CD4-positive, alpha-beta memory T cell (primary cell): ENCODE measurements at regions not wholly inside any gene's neighbourhood (a gene's known extent, or its start where the extent isn't known, plus 50 kb on each side); places are given as distances from the start of the nearest gene placed in this dataset.

ENCODE experiments used
- CTCF ChIA-PET: fragments of 350-600 bp; sonication (Branson Sonifier 250); formaldehyde crosslinking; loops from one replicate; lab custom pipeline; 2021; ENCODE audit warnings: inconsistent platforms; ENCODE audit not compliant: partially characterized antibody; lab: Charles Lee
- POLR2A ChIA-PET: fragments of 350-600 bp; sonication (Branson Sonifier 250); formaldehyde crosslinking; loops from one replicate; lab custom pipeline; 2021; ENCODE audit not compliant: partially characterized antibody; lab: Charles Lee
- DNase-seq, 5 donors: peaks; one replicate each; pipeline versions ENCODE4 v3.0.0 to v3.0.0-alpha.2; 2020 to 2022; ENCODE audit warnings: mixed read lengths in 1 of 5
- H3K27ac ChIP-seq: one replicate; pipeline ENCODE4 v1.7.0; 2013; ENCODE audit warnings: low read depth, low read length
- H3K27me3 ChIP-seq: 2 replicates; pipeline ENCODE4 v1.7.0; 2013; ENCODE audit warnings: mild to moderate bottlenecking, low read length, moderate library complexity; ENCODE audit not compliant: insufficient read depth
- H3K36me3 ChIP-seq: 2 replicates; pipeline ENCODE4 v1.7.0; 2013; ENCODE audit warnings: mild to moderate bottlenecking, low read length, moderate library complexity; ENCODE audit not compliant: insufficient read depth
- H3K4me1 ChIP-seq: 2 replicates; pipeline ENCODE4 v1.7.0; 2013; ENCODE audit warnings: mild to moderate bottlenecking, low read length, moderate library complexity; ENCODE audit not compliant: insufficient read depth
- H3K4me3 ChIP-seq, 2 donors: one replicate each; pipeline ENCODE4 v1.7.0; 2013; ENCODE audit warnings: low read length in 2 of 2, mild to moderate bottlenecking in 1 of 2
- H3K9me3 ChIP-seq, 2 donors: one replicate each; pipeline ENCODE4 v1.7.0; 2013; ENCODE audit warnings: low read length in 2 of 2, control low read depth in 1 of 2; ENCODE audit not compliant: control insufficient read depth in 1 of 2
- H3K27ac Mint-ChIP-seq, 7 donors: one replicate each; pipeline ENCODE4 v1.8.0; 2020 to 2021; ENCODE audit warnings: mixed read lengths in 7 of 7, mild to moderate bottlenecking in 6 of 7, inconsistent platforms in 3 of 7, moderate library complexity in 3 of 7
- H3K27me3 Mint-ChIP-seq, 2 donors: one replicate each; pipeline ENCODE4 v1.8.0; 2020 to 2021; ENCODE audit warnings: mixed read lengths in 2 of 2
- H3K36me3 Mint-ChIP-seq, 2 donors: one replicate each; pipeline ENCODE4 v1.8.0; 2020 to 2021; ENCODE audit warnings: mixed read lengths in 2 of 2, inconsistent platforms in 1 of 2, mild to moderate bottlenecking in 1 of 2
- H3K4me1 Mint-ChIP-seq, 4 donors: one replicate each; pipeline ENCODE4 v1.8.0; 2020 to 2021; ENCODE audit warnings: mixed read lengths in 4 of 4, mild to moderate bottlenecking in 1 of 4
- H3K4me3 Mint-ChIP-seq, 8 donors: one replicate each; pipeline ENCODE4 v1.8.0; 2020 to 2021; ENCODE audit warnings: mixed read lengths in 8 of 8, mild to moderate bottlenecking in 7 of 8, moderate library complexity in 6 of 8, inconsistent platforms in 3 of 8
- H3K9me3 Mint-ChIP-seq, 8 donors: one replicate each; pipeline ENCODE4 v1.8.0; 2020 to 2021; ENCODE audit warnings: mixed read lengths in 8 of 8, mild to moderate bottlenecking in 5 of 8, inconsistent platforms in 3 of 8, moderate library complexity in 1 of 8
- intact Hi-C: fragments of 100-400 bp; cut with micrococcal nuclease; formaldehyde crosslinking; loops from one replicate; pipeline ENCODE4 v1.15.1; 2023

DNA sequence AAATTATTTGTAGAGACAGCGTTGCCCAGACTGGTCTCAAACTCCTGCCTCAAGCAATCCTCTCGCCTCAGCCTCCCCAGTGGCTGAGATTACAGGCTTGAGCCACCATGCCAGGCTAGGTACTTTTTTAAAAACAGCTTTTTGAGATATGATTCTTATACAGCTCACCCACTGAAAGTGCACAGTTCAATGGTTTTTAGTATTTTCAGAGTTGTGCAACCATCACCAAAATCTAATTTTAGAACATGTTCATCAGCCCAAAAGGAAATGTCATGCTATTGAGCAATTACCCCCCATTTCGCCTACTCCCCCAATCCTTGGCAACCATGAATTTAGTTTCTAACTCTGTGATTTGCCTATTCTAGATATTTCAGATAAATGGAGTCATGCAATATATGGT lies 73.7 kb downstream of the EVX1 start:
- Mint-ChIP-seq H3K36me3 (no peaks in the 10 kb centered on the region), H3K4me1 (no peaks in the 10 kb centered on the region), H3K9me3 (peaks cover 0 to 13% (median 7%) of the 10 kb centered on the region in 8 donors), H3K4me3 (no peak overlapping the region), H3K27me3 (peaks cover 4 to 11% of the 10 kb centered on the region in 2 donors), H3K27ac (no peak overlapping the region)
- Histone ChIP-seq H3K4me1 (no peaks in the 10 kb centered on the region), H3K27me3 (no peaks in the 10 kb centered on the region), H3K4me3 (no peak overlapping the region), H3K36me3 (no peaks in the 10 kb centered on the region), H3K9me3 (no peaks in the 10 kb centered on the region), H3K27ac (no peak overlapping the region)
- intact Hi-C loops, result no loop called here
- ChIA-PET POLR2A (no interaction called here), CTCF (no interaction called here)
- no peak for DNase-seq

DNA sequence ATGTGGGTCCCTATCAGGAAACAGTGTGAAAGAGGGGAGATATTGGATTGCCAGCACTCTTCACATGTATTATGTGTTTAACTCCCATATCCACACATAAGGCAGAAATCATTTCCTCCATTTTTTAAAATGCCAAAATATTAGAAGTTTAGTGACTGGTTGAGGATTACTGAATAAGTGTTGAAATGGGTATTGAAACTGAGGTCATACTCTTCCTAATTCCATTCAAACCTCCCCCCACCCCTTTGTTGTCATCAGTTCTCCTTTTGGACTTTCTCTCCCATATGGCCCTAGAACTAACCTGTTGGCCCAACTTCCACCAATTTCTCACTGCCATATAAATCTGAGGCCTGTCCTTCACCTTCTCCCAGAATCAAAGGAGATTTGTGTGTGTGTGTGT lies 81.6 kb downstream of the EVX1 start:
- Histone ChIP-seq H3K9me3 (no peaks in the 10 kb centered on the region), H3K27ac (no peak overlapping the region), H3K4me3 (no peak overlapping the region), H3K27me3 (no peaks in the 10 kb centered on the region), H3K36me3 (no peaks in the 10 kb centered on the region), H3K4me1 (no peaks in the 10 kb centered on the region)
- Mint-ChIP-seq H3K9me3 (peaks cover 0 to 7% (median 3%) of the 10 kb centered on the region in 8 donors), H3K27ac (no peak overlapping the region), H3K4me1 (no peaks in the 10 kb centered on the region), H3K36me3 (no peaks in the 10 kb centered on the region), H3K4me3 (no peak overlapping the region), H3K27me3 (peaks cover 8 to 18% of the 10 kb centered on the region in 2 donors)
- intact Hi-C loops, result no loop called here
- CTCF ChIA-PET, result no interaction called here
- DNase-seq, result no peak
- POLR2A ChIA-PET, result no interaction called here

DNA sequence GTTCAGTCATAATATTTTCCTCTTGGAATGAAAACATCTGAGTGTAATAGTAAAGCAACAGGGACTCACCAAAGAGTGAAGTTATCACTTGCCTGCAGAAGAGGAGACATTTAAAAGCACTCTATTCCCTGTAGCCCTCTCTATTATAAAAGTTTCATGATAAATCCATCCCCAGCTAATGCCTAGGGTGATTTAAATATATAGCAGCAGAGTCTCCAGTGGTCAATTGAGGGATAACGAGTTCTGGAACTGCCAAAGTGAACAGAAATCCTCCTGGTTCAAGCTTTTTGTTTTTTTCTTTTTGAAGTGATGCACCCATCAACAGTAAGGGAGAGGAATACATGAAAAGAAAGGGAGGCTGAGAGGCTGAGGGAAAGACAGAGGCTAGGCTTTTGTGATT lies 87.3 kb downstream of the EVX1 start:
- CTCF ChIA-PET, result no interaction called here
- DNase-seq, result no peak
- Histone ChIP-seq H3K4me3 (no peak overlapping the region), H3K4me1 (no peaks in the 10 kb centered on the region), H3K9me3 (no peaks in the 10 kb centered on the region), H3K36me3 (no peaks in the 10 kb centered on the region), H3K27ac (no peak overlapping the region), H3K27me3 (no peaks in the 10 kb centered on the region)
- POLR2A ChIA-PET, result no interaction called here
- Mint-ChIP-seq H3K4me1 (no peaks in the 10 kb centered on the region), H3K9me3 (peaks cover 0 to 19% (median 14%) of the 10 kb centered on the region in 8 donors), H3K4me3 (no peak overlapping the region), H3K27ac (no peak overlapping the region), H3K27me3 (peaks cover 6% of the 10 kb centered on the region in 2 donors), H3K36me3 (no peaks in the 10 kb centered on the region)
- intact Hi-C loops, result no loop called here

GRCh38 chr7:27339478-27339877 lies 96.9 kb downstream of the EVX1 start:
- H3K4me1 ChIP-seq, result no peaks in the 10 kb centered on the region
- H3K4me3 ChIP-seq, result no peak overlapping the region
- no peaks in the 10 kb centered on the region for H3K36me3 Mint-ChIP-seq
- no peaks in the 10 kb centered on the region for H3K36me3 ChIP-seq
- peaks cover 5 to 19% of the 10 kb centered on the region in 2 donors for H3K27me3 Mint-ChIP-seq
- intact Hi-C loops, result no loop called here
- no peaks in the 10 kb centered on the region for H3K9me3 ChIP-seq
- DNase-seq, result no peak
- no peak overlapping the region for H3K27ac Mint-ChIP-seq
- CTCF ChIA-PET, result no interaction called here
- H3K4me1 Mint-ChIP-seq, result no peaks in the 10 kb centered on the region
- H3K9me3 Mint-ChIP-seq, result peaks cover 0 to 8% (median 0%) of the 10 kb centered on the region in 8 donors
- no peak overlapping the region for H3K4me3 Mint-ChIP-seq
- H3K27me3 ChIP-seq, result no peaks in the 10 kb centered on the region
- POLR2A ChIA-PET, result no interaction called here
- no peak overlapping the region for H3K27ac ChIP-seq

GRCh38 chr7:27344471-27344870 lies 101.9 kb downstream of the EVX1 start:
- H3K9me3 ChIP-seq, result no peaks in the 10 kb centered on the region
- no peaks in the 10 kb centered on the region for H3K36me3 ChIP-seq
- Mint-ChIP-seq H3K4me1 (no peaks in the 10 kb centered on the region), H3K27ac (peak overlapping the region in 1 of 7 donors; percentile 68), H3K4me3 (no peak overlapping the region), H3K36me3 (no peaks in the 10 kb centered on the region), H3K27me3 (peaks cover 5 to 20% of the 10 kb centered on the region in 2 donors), H3K9me3 (no peaks in the 10 kb centered on the region)
- no peak overlapping the region for H3K4me3 ChIP-seq
- POLR2A ChIA-PET, result no interaction called here
- H3K4me1 ChIP-seq, result no peaks in the 10 kb centered on the region
- H3K27ac ChIP-seq, result no peak overlapping the region
- CTCF ChIA-PET, result no interaction called here
- no peak for DNase-seq
- no peaks in the 10 kb centered on the region for H3K27me3 ChIP-seq
- intact Hi-C loops, result no loop called here

DNA sequence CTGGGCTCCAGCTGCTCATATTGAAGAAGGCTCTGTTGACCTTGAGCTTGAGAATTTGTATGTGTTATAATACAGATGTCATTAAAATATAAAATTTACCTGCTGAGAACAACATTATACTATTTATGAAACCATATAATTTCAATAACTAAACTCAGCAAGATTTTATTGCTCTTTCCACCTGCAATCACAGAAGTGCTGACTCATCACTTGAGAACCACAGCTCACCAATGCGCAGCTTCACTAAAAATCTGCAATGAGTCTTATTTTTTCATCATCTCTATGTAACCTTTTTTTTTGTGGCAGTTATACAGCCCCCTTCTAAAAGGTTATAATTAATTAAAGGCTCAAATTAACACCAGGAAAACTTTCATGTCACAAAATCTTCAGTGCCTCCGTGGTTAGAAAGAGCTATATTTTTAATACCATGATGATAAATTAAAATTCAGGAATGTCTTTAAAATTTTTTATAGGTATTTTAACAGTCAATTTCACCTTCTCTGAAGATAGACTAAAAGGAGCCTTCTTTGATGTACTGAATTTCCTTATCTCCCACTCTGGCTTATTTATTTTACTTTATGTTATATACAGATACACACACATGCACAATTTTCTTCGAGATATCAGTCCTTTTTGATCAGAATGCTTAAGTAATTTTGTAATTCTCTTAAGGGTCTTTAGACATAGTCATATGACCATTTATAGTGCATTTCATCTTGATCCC lies 102.7 kb downstream of the EVX1 start:
- H3K36me3 ChIP-seq, result no peaks in the 10 kb centered on the region
- H3K4me3 ChIP-seq, result no peak overlapping the region
- no peaks in the 10 kb centered on the region for H3K4me1 ChIP-seq
- no peaks in the 10 kb centered on the region for H3K27me3 ChIP-seq
- intact Hi-C loops, result no loop called here
- no peak overlapping the region for H3K4me3 Mint-ChIP-seq
- DNase-seq, result no peak
- no peak overlapping the region for H3K27ac Mint-ChIP-seq
- H3K4me1 Mint-ChIP-seq, result no peaks in the 10 kb centered on the region
- ChIA-PET POLR2A (no interaction called here), CTCF (no interaction called here)
- peaks cover 6 to 20% of the 10 kb centered on the region in 2 donors for H3K27me3 Mint-ChIP-seq
- H3K27ac ChIP-seq, result no peak overlapping the region
- H3K9me3 Mint-ChIP-seq, result no peaks in the 10 kb centered on the region
- no peaks in the 10 kb centered on the region for H3K9me3 ChIP-seq
- no peaks in the 10 kb centered on the region for H3K36me3 Mint-ChIP-seq

DNA sequence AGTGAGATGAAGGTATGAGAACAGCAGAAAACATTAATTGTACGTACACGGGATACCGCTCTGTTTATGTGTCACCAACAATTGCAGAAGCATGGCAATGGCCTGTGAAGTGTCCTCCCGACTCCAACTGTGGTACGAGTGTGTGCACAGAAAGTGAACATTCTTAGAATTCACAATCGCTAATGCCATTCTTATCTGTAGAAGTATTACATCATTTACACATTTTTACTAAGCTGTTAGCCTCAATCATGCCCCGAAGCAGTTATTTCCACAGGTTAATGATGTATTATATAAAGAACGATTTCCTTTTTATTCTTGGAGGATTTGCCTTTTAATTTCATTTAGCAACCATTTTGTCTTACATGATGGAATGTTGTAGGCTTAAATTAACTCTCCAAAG lies 103.4 kb downstream of the EVX1 start:
- Histone ChIP-seq H3K4me1 (no peaks in the 10 kb centered on the region), H3K9me3 (no peaks in the 10 kb centered on the region), H3K36me3 (no peaks in the 10 kb centered on the region), H3K27me3 (no peaks in the 10 kb centered on the region), H3K4me3 (no peak overlapping the region), H3K27ac (no peak overlapping the region)
- Mint-ChIP-seq H3K4me3 (no peak overlapping the region), H3K27me3 (peaks cover 6 to 18% of the 10 kb centered on the region in 2 donors), H3K27ac (no peak overlapping the region), H3K36me3 (no peaks in the 10 kb centered on the region), H3K4me1 (no peaks in the 10 kb centered on the region), H3K9me3 (no peaks in the 10 kb centered on the region)
- intact Hi-C loops, result no loop called here
- POLR2A ChIA-PET, result no interaction called here
- CTCF ChIA-PET, result no interaction called here
- DNase-seq, result no peak
